Hepatocyte (in vitro differentiated cells): ENCODE measurements at regions not wholly inside any gene's neighbourhood (a gene's known extent, or its start where the extent isn't known, plus 50 kb on each side); places are given as distances from the start of the nearest gene placed in this dataset.

Experiments
- CTCF ChIP-seq: fragments of 200-600 bp; sonication (generic); IDR thresholded peaks from 2 replicates; pipeline ENCODE4 v1.5.1; 2016; ENCODE audit warnings: antibody characterized with exemption, mild to moderate bottlenecking; ENCODE audit not compliant: poor library complexity
- EZH2 ChIP-seq: fragments of 200-600 bp; sonication (generic); IDR thresholded peaks from 2 replicates; pipeline ENCODE4 v1.6.1; 2016; ENCODE audit warnings: antibody characterized with exemption, mild to moderate bottlenecking, borderline replicate concordance
- EZH2phosphoT487 ChIP-seq: fragments of 200-600 bp; sonication (generic); IDR thresholded peaks from one replicate; pipeline ENCODE4 v1.6.1; 2018; ENCODE audit warnings: antibody characterized with exemption, mild to moderate bottlenecking, low read depth, moderate library complexity; ENCODE audit not compliant: unreplicated experiment, severe bottlenecking

GRCh38 chr5:39970117-39970798, 545.5 kb upstream of the DAB2 start:
- TF ChIP-seq CTCF (no peak), EZH2 (no peak), EZH2phosphoT487 (no peak)
